Pulmonary artery endothelial cell (primary cell): ENCODE measurements at regions not wholly inside any gene's neighbourhood (a gene's known extent, or its start where the extent isn't known, plus 50 kb on each side); places are given as distances from the start of the nearest gene placed in this dataset.
"Not testable (repeated sequence)": the region's sequence is repeated elsewhere in the genome, so short reads cannot be mapped to it uniquely, and the experiment has no call there.

Experiments
- DNase-seq: peaks from one replicate; pipeline ENCODE4 v3.0.0-alpha.2; 2011; ENCODE audit warnings: low read depth, low spot score

DNA sequence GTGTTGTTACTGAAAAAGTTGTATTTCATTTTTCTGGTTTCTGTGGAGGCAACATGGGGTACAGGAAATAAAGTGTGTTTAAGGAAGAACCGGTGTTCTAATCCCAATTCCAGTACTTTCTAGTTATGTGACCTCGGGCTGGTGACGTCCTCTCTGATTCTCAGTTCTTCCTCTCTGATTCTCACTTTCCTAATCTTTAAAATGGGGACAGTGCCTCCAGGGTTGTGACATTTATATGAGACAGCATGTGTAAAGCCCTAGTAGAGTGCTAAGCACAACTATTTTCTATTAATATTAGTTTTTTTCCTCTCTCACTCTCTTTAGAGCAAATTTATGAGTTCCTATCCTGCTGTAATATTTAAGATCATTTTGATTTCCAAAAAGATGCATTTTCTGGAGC is 50.9 kb upstream of the PTPDC1 start:
- no peak for DNase-seq

DNA sequence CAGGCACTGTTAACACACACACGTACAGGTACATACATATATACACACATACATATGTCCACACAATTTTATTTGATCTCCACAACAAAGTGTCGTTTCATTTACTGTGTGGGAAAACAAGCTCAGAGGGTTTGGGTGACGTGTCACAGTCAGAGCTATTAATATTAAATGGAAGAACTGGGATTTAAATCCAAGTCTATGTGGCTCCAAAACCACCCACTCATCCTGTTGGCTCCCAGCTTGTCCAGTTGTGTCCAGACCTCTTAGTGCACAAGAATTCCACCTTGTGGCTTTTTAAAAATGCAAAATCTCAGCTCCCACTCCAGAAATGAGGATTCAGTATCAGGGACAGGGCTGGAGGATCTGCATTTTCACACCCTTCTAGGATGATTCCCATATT is 52.3 kb upstream of the PTPDC1 start:
- no peak for DNase-seq

DNA sequence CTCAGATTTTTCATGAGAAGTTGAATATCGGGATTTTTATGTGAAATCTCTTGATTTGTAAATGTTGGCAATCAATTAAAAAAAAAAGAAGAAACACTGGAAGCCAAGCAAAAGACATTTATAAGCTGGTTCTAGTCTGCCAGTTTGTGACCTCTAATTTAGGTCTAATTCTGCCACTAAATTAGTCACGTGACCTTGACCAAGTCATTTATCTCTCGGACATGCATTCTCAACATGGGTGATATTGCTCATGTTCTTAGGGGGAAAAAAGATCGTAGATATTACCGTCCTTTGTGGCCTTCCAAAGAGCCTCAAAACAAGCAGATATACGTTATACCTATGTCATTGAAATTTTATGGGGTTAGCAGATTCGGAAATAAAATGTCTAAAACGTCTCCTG is 52.9 kb upstream of the PTPDC1 start:
- no peak for DNase-seq

DNA sequence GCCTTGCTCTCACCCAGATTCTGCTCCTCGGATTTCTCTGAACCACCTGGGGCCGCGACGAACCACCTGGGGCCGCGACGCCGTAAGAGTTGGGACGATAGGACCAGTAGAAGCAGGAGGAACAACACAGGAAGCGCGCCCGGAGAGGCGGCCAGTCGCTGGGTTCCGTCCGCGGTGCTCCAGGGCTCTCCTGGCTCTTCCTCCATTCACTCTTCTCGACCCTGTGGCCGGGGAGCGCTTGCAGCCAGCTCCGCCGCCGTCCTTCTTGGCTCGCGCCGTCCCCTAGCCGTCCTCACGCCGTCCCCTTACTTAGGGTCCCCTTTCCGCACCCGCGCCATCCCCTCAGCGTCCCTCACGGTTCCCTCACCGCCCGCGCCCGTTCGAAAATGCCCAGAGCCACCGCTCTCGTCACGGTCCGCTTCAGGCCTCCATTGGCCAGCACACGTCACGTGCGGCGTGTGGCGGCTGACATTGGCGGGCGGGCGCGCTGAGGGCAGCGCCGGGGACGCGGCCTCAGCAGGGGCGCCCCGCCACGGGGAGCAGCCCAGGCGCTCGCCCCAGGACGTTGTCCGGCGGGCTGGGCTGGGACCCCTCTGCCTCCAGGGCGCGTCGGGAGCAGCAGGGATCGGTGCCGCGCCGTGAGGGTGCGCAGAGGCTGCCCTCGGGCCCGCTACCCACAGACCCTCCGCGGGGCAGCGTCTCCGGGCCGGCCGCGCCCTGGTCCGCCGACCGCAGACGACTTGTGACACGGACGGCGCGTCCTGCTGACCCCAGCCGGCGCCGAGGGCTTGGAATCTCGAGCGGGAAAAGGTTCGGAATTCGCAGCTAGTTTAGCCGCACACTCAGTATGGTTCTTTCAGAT is 53.7 kb upstream of the PTPDC1 start:
- peak; percentile 43 for DNase-seq

DNA sequence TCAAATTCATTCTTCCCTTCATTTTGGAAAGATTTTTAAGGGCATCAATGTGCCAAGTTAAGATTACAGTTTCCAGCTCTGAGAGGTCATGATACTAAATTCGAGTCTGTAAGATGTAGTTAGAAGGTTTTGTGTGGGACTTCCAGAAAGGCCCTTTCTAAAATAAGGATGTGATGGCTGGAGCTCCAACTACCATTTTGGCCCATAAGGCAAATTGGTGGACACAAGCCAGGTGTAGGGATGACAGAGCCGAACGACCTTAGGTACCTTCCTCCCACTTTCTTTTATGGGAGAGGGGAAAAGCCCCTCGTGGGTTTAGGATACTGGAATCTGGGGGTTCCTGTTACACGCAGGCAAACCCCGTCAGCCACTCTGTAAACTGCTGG is 54.3 kb upstream of the PTPDC1 start:
- DNase-seq, result no peak

DNA sequence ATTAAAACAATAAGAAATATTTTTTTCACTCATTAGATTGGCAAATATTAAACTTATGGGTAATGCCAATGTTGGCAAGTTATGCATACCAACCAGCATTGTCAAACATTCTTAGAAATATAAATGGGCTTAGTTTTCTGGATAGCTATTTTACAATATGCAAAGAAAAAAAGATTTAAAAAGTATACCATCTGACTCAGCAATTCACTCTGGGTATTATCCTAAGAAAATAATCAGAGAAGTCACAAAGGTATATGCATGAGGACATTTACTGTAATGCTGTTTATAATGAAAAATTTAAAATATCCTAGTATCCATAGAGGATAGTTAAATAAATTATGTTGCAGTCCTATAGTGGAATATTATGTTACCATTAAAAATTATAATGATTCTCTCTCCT is 57.4 kb upstream of the PTPDC1 start:
- no peak for DNase-seq

DNA sequence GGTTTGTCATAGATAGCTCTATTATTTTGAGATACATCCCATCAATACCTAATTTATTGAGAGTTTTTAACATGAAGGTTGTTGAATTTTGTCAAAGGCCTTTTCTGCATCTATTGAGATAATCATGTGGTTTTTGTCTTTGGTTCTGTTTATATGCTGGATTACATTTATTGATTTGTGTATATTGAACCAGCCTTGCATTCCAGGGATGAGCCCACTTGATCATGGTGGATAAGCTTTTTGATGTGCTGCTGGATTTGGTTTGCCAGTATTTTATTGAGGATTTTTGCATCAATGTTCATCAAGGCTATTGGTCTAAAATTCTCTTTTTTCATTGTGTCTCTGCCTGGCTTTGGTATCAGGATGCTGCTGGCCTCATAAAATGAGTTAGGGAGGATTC is 61.8 kb upstream of the PTPDC1 start:
- DNase-seq, result not testable (repeated sequence)

DNA sequence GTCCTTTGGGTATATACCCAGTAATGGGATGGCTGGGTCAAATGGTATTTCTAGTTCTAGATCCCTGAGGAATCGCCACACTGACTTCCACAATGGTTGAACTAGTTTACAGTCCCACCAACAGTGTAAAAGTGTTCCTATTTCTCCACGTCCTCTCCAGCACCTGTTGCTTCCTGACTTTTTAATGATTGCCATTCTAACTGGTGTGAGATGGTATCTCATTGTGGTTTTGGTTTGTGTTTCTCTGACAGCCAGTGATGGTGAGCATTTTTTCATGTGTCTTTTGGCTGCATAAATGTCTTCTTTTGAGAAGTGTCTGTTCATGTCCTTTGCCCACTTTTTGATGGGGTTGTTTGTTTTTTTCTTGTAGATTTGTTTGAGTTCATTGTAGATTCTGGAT is 63.4 kb upstream of the PTPDC1 start:
- DNase-seq, result not testable (repeated sequence)

DNA sequence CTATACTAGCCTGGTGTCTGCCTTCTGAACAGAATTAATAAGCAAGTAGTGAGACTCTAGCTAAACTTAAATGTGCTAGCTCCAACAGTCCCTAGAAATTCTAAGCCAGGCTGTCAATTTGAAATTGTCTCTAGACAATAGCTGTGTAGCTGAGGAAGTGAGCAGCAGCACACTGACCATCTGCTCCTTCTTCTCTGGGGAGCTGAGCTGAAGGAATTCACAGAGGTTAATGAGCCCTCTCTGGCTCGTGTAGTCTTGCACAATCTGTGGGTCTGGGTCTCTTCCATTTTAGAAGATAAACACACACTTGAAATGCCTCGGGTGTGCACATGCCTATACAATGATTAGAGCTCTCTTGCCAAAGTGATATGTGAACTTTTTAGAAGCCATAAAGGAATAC is 63.5 kb upstream of the BARX1 start:
- no peak for DNase-seq

DNA sequence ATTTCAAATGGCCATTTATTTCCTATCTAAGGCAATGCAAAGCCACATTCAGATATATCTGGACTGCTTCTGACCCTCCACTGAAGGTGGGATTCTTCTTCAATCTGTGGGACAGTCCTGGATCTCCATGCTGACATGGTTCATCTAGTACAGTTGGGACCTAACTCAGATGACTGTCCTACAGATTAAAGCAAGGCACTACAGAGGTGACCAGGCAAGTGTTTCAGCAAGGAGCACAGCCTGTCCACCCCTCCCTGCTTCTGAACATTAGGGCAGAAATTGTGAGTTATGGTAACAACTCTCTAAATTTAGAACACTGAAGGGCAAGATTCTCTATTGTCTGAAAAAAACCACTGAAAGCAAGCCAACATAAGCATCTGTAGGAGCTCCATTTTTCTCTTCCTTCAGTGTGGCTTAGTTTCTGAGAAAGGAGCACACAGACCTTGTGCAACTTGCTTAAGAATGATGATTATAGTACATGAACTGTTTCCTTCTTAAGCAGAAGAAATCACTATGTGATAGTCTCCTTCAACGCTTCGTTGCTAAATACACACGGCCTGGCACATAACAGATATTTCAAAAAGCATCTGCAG is 62.9 kb upstream of the BARX1 start:
- DNase-seq, result no peak

DNA sequence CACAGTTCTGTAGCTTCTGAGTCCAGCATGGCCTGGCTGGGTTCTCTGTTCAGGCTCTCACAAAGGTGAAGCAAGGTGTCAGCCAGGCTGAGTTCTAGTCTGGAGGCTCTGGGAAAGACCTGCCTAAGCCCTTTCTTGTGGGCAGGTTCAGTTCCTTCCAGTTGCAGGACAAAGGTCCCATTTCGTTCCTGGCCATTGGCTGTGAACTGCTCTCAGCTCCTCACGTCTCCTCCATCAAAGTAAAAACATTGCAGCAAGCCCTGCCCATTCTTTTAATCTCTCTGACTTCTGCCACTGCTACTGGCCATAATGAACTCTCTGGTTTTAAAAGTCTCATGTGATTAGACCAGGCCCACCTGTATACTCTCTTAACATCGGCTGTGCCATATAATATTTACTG is 61.6 kb upstream of the BARX1 start:
- DNase-seq, result no peak

DNA sequence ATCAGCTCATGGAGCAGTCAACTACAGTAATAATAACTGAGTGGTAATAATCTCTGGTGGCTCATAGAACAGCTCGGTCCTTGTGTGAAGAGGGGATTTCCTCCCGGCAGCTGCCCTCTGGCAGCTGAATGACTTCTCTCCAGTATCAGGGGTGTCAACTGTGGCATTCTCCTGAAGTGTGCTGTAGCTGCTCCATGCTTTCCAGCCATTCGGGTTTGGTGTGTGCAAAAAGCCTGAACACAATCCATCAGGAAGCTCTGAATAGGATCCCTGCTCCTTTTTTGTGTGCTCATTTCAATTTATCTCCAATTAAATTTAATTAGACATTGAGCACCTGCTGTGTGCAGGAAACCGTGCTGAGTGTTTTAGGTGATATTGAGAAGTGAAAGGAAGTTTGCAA is 59.8 kb upstream of the BARX1 start:
- DNase-seq, result no peak

DNA sequence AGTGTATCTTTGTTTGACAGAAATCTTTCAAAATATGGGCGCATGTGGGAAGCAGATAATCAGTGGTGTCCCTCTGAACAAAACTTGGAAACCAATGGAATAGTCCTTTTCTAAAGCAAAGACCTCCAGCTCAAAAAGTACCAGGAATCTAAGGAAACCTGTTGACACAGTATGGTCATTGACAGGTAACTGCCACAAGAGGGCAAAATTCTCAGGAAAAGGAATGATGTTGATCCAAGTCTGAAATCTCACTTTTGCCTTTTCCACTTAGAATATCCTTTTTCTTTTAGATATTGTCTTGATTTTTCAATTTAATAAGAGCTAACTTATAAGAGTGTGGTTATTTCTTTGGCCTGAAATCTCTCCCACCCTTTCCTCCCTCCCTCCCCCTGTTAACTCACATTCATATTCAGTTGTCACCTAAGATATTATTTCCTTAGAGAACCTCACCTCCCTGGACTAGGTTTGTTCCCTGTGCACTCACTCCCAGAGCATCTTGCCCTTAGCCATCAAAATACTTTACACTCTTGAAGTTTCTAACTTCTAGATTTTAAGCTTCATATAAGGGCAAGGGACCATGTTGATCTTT is 59.0 kb upstream of the BARX1 start:
- DNase-seq, result peak; percentile 10

DNA sequence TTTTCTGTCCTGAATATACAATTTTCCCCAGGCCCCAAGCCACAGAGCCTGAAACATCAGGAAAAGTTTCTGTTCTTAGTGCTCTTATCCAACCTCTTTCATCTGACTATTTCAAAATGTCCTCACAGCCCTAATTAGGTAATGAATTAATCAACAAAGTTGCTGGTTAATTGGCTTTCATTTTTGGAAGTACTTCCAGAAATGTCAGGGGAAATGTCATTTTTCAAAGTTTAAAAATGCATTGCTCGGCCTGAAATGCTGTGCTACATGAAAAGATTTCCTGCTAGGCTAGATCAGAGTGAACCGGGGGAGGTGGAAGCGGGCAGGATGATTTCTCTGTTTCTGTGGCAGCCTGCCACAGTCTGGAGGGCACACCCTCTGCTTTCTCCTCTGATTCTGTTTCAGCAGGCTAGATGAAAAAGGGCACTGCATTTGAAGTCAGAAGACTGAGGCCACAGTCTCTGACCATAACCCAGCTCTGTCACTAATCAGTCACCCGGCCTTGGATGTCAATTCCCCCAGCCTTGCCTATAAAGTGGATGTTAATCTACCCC is 55.9 kb upstream of the BARX1 start:
- DNase-seq, result no peak

DNA sequence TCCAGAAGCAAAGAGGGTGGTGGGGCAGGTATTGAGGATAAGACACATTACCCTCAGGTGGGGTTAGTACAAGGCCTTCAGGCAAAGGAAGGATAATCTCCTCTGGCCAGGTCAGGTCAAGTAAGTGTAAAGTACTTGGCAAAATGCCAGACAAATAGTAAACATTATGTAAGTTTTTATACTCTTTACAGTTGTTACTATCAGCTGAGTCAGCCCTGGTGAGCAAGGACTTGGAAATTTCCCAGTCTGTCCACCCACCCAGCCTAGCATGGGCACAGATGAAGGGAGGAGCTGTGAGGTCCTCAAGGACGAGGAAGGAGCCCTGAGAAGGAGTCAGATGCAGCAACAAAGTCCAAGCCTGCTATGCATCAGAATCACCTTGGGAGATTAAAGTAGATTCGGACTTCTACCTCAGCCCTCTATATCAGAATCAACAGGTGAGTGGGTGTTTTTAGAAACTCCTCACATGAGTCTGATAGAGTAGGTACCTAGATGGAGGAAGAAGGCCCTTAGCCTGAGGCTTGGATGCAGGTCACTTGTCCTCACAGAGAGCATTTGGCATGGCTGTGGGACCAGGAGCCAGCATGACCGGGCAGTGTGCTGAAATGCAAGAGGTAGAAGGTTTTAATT is 50.2 kb upstream of the BARX1 start:
- no peak for DNase-seq
